Mammary epithelial cell (primary cell): ENCODE measurements at regions not wholly inside any gene's neighbourhood (a gene's known extent, or its start where the extent isn't known, plus 50 kb on each side); places are given as distances from the start of the nearest gene placed in this dataset.

Source experiments
- EZH2 ChIP-seq: IDR thresholded peaks from 2 replicates; pipeline ENCODE4 v1.6.1; 2012; ENCODE audit warnings: low read length, inconsistent platforms, borderline replicate concordance
- TF ChIP-seq, protein P1 (sequence below), 2 donors: IDR thresholded peaks in 1 of 2; conservative IDR thresholded peaks in 1 of 2; 2 replicates each; pipeline ENCODE4 v1.5.1; 2011 to 2012; ENCODE audit warnings: inconsistent platforms in 2 of 2, low read length in 2 of 2, mild to moderate bottlenecking in 2 of 2, control low read depth in 1 of 2, low read depth in 1 of 2; ENCODE audit not compliant: insufficient read depth in 1 of 2; ENCODE audit errors: extremely low read depth in 1 of 2

DNA sequence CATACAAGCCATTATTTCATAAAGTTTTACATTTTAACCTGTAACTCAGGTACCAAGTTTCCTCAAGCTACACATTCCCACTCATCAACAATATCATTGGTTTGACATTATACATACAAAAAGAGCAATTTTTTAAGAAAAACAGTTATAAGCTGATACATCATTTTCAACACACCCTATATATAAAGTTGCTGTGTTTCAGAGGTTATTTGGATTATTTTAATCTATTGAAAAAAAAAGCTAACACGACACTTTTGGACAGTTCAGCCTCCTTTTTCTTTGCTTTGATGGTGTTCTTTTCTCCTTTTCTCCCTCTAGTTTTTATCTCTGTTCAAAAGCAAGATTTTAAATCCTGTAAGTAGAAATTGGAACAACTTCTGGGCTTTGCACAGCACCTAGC, 175.9 kb upstream of the CREB1 start:
- TF ChIP-seq, protein P1, sequence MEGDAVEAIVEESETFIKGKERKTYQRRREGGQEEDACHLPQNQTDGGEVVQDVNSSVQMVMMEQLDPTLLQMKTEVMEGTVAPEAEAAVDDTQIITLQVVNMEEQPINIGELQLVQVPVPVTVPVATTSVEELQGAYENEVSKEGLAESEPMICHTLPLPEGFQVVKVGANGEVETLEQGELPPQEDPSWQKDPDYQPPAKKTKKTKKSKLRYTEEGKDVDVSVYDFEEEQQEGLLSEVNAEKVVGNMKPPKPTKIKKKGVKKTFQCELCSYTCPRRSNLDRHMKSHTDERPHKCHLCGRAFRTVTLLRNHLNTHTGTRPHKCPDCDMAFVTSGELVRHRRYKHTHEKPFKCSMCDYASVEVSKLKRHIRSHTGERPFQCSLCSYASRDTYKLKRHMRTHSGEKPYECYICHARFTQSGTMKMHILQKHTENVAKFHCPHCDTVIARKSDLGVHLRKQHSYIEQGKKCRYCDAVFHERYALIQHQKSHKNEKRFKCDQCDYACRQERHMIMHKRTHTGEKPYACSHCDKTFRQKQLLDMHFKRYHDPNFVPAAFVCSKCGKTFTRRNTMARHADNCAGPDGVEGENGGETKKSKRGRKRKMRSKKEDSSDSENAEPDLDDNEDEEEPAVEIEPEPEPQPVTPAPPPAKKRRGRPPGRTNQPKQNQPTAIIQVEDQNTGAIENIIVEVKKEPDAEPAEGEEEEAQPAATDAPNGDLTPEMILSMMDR (conservative IDR thresholded peaks at IDR 0.05 in 1 of 2, IDR thresholded peaks at IDR 0.05 in 1 of 2; ENCODE audit: extremely low read depth in 1 of 2, insufficient read depth in 1 of 2, low read depth in 1 of 2, low read length in 2 of 2), result no peak
- TF ChIP-seq EZH2, result no peak
